Nephron (organoid): ENCODE measurements at regions not wholly inside any gene's neighbourhood (a gene's known extent, or its start where the extent isn't known, plus 50 kb on each side); places are given as distances from the start of the nearest gene placed in this dataset.

Experiments
- H3K27ac Mint-ChIP-seq, 3 experiments: 2 replicates each; pipeline ENCODE4 v1.8.0; 2020; ENCODE audit warnings: mixed read lengths in 3 of 3, mild to moderate bottlenecking in 2 of 3, moderate library complexity in 1 of 3
- H3K27me3 Mint-ChIP-seq: 2 replicates; pipeline ENCODE4 v1.8.0; 2021; ENCODE audit warnings: low read depth, mild to moderate bottlenecking, moderate library complexity, mixed read lengths
- H3K36me3 Mint-ChIP-seq: 2 replicates; pipeline ENCODE4 v1.8.0; 2020; ENCODE audit warnings: low read depth, mixed read lengths
- H3K4me1 Mint-ChIP-seq: 2 replicates; pipeline ENCODE4 v1.8.0; 2020; ENCODE audit warnings: mixed read lengths
- H3K4me3 Mint-ChIP-seq, 3 experiments: 2 replicates each; pipeline ENCODE4 v1.8.0; 2020; ENCODE audit warnings: mild to moderate bottlenecking in 3 of 3, mixed read lengths in 3 of 3, moderate library complexity in 2 of 3
- H3K9me3 Mint-ChIP-seq: 2 replicates; pipeline ENCODE4 v1.8.0; 2020; ENCODE audit warnings: mixed read lengths
- TF ChIP-seq, protein P1 (sequence below), 3 experiments: fragments of 200-600 bp; sonication (generic); IDR thresholded peaks; one replicate each; pipeline ENCODE4 v1.5.0; 2021; ENCODE audit warnings: antibody characterized with exemption in 3 of 3; ENCODE audit not compliant: unreplicated experiment in 3 of 3

DNA sequence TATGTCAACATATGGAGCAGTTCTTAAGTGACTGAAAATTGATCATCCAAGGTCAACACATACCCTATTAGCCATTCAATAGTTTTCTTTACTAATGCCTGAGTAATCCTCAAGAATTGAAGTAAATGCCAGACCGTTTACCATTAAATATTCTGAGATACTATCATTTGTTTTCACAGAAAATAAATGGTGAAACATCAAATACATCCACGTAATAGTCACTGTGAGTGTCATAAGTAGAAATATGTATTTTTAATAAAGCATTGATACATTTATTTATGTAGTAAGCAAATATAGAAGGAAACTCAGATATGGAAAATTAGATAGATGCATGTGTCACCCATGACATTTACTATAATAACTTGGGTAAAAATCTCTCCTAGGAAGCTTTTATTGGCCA lies 927.8 kb upstream of the NRXN1 start:
- Mint-ChIP-seq H3K4me3 (no peak overlapping the region), H3K9me3 (peaks cover 3% of the 10 kb centered on the region), H3K4me1 (no peaks in the 10 kb centered on the region), H3K27ac (no peak overlapping the region), H3K36me3 (no peaks in the 10 kb centered on the region), H3K27me3 (no peaks in the 10 kb centered on the region)
- TF ChIP-seq, protein P1, sequence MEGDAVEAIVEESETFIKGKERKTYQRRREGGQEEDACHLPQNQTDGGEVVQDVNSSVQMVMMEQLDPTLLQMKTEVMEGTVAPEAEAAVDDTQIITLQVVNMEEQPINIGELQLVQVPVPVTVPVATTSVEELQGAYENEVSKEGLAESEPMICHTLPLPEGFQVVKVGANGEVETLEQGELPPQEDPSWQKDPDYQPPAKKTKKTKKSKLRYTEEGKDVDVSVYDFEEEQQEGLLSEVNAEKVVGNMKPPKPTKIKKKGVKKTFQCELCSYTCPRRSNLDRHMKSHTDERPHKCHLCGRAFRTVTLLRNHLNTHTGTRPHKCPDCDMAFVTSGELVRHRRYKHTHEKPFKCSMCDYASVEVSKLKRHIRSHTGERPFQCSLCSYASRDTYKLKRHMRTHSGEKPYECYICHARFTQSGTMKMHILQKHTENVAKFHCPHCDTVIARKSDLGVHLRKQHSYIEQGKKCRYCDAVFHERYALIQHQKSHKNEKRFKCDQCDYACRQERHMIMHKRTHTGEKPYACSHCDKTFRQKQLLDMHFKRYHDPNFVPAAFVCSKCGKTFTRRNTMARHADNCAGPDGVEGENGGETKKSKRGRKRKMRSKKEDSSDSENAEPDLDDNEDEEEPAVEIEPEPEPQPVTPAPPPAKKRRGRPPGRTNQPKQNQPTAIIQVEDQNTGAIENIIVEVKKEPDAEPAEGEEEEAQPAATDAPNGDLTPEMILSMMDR (IDR thresholded peaks at IDR 0.05; ENCODE audit: unreplicated experiment in 3 of 3) = no peak

DNA sequence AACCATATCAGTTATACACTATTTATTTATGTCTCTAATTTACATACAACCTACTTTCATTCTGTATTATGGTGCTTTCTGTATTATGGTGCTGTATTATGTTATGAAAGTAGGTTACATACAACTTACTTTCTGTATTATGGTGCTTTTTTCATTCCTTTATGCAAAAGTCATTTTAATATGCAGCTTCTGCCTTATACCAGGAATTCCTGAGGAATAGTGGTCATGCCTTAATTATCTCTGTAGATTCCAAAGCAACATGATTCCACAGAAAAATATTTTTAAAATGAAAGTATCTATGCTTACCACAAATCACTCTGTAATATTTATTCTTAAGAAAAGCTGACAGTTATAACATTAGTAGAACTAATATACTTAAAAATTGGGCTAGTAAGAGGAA lies 922.0 kb upstream of the NRXN1 start:
- Mint-ChIP-seq H3K9me3 (peaks cover 28% of the 10 kb centered on the region), H3K27me3 (peaks cover 3% of the 10 kb centered on the region), H3K36me3 (peaks cover 4% of the 10 kb centered on the region), H3K4me3 (no peak overlapping the region), H3K27ac (no peak overlapping the region), H3K4me1 (no peaks in the 10 kb centered on the region)
- TF ChIP-seq, protein P1 (IDR thresholded peaks at IDR 0.05; ENCODE audit: unreplicated experiment in 3 of 3) = no peak

DNA sequence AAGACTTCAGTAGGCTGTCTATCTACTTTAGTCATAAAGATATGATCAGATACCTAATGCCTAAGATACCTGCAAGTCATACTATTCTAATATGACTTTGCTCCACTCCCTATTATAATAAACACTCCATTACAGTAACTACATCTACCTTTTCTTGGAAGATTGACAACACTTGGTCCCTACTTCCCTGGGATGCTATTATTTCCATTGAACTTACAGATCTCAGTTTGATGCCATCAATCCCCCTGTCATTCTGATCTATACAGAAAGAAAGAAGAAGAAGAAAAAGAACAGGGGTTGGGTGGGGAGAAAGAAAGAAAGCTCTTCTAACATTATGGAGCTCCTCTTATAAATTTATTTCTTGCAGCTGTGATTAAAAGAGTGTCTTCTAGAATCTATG lies 889.1 kb upstream of the NRXN1 start:
- H3K4me1 Mint-ChIP-seq = no peaks in the 10 kb centered on the region
- TF ChIP-seq, protein P1 (IDR thresholded peaks at IDR 0.05; ENCODE audit: unreplicated experiment in 3 of 3) = no peak
- no peak overlapping the region for H3K4me3 Mint-ChIP-seq
- H3K27ac Mint-ChIP-seq = no peak overlapping the region
- H3K9me3 Mint-ChIP-seq = peaks cover 14% of the 10 kb centered on the region
- H3K36me3 Mint-ChIP-seq = no peaks in the 10 kb centered on the region
- H3K27me3 Mint-ChIP-seq = no peaks in the 10 kb centered on the region

DNA sequence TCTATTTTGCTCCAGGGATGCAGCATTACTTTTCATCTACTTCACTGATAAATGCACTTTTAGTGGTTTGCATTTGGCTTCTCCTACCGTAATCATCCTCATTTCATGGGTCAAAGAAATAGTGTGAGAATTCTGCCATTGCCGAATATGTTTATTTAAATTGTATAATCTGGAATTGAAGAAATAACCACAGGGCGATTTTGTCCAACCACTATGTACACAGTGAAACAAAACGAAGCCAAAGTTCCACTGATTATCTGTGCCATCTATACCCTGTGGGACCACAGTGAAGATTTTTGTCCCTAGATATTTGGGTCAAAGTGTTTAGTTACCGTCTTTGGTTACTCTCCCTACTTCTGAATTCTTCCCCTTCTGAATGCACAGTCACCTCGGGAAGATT lies 888.6 kb upstream of the NRXN1 start:
- Mint-ChIP-seq H3K4me3 (no peak overlapping the region), H3K4me1 (no peaks in the 10 kb centered on the region), H3K9me3 (peaks cover 17% of the 10 kb centered on the region), H3K27ac (no peak overlapping the region), H3K27me3 (no peaks in the 10 kb centered on the region), H3K36me3 (no peaks in the 10 kb centered on the region)
- TF ChIP-seq, protein P1 (IDR thresholded peaks at IDR 0.05; ENCODE audit: unreplicated experiment in 3 of 3) = no peak

DNA sequence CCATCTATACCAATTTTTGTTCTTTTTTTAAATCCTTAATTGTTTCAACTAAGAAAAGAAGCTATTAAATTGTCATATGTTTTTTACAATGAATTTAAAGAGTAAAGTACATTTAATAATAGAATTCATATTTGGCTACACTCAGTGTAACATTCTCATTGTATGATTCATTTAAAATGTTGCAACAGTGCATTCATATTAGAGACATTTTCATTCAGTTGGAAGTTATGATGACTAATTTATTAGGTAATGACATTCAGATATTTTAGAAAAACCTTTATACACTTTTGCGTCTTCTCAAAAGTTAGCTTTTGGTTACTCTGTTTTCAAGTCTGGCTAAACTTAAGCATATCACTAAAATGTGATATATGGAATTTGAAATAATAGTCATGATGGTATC lies 887.5 kb upstream of the NRXN1 start:
- H3K36me3 Mint-ChIP-seq = no peaks in the 10 kb centered on the region
- no peaks in the 10 kb centered on the region for H3K4me1 Mint-ChIP-seq
- H3K9me3 Mint-ChIP-seq = peaks cover 21% of the 10 kb centered on the region
- H3K27ac Mint-ChIP-seq = no peak overlapping the region
- H3K4me3 Mint-ChIP-seq = no peak overlapping the region
- H3K27me3 Mint-ChIP-seq = no peaks in the 10 kb centered on the region
- TF ChIP-seq, protein P1 (IDR thresholded peaks at IDR 0.05; ENCODE audit: unreplicated experiment in 3 of 3) = no peak

DNA sequence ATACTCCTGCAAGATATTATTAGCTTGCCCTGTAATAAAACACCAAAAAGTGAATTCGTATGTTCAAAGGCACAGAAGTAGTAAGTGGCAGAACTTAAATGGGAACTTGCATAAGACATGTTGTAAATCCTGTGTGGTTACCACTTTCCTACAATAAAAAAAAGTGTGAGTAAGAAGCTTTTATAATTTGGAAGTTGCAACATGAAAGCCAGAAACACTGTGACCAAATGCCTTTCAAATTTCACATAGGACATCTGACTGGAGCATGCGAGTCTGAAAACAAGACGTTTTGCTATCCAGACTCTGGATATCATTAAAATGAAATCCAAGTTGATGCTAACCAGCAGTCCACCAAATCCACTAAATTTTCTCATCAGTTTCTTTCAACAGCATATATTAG lies 886.2 kb upstream of the NRXN1 start:
- TF ChIP-seq, protein P1 (IDR thresholded peaks at IDR 0.05; ENCODE audit: unreplicated experiment in 3 of 3) = no peak
- no peak overlapping the region for H3K4me3 Mint-ChIP-seq
- no peak overlapping the region for H3K27ac Mint-ChIP-seq
- peaks cover 29% of the 10 kb centered on the region for H3K9me3 Mint-ChIP-seq
- H3K4me1 Mint-ChIP-seq = no peaks in the 10 kb centered on the region
- no peaks in the 10 kb centered on the region for H3K36me3 Mint-ChIP-seq
- H3K27me3 Mint-ChIP-seq = no peaks in the 10 kb centered on the region
